ENCODE measurements at regions not wholly inside any gene's neighbourhood (a gene's known extent, or its start where the extent isn't known, plus 50 kb on each side); places are given as distances from the start of the nearest gene placed in this dataset.

DNA sequence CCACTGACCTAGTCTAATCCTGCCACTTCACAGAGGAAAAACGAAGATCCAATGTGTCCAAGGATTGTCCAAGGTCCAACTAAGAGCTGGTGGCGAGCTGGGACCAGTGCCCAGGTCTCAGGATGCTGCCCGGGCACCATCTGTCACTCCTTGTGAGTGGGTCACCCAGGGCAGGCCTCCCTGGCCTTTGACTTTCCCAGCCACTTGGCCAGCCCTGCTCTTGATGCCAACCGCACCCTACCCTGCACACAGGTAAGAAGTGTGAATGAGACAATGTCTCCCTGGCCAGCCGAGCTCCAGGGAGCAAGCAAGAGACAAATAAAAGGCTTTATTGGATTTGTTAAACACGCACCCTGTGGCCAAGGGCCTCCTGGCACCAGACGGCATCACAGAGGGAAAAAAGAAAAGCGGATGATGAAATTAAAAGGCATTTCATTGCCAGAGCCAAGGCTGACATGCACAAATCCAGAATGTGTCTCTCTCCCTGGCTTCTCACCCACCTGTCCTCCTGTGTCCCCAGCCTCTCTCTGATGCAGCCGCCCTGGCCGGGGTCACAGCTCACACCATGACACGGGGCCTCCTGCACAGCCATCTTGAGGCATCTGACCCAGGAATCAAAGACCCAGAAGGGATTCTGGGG is 72.8 kb downstream of the CAMK2N1 start:
- Histone ChIP-seq H3K9ac (ENCODE audit: low read length) (no peak overlapping the region), H3K4me2 (ENCODE audit: low read length) (no peak overlapping the region), H3K27me3 (ENCODE audit: insufficient read depth, low read depth, low read length) (no peaks in the 10 kb centered on the region), H3K9me3 (ENCODE audit: low read length) (no peaks in the 10 kb centered on the region), H3F3A (ENCODE audit: insufficient read depth, low read length, poor library complexity, severe bottlenecking) (no peaks in the 10 kb centered on the region), H3K79me2 (replicated peaks; ENCODE audit: insufficient read depth, low read length) (no peaks in the 10 kb centered on the region), H3K9me2 (ENCODE audit: insufficient read depth, low read length) (no peaks in the 10 kb centered on the region), H2AFZ (ENCODE audit: low read depth, low read length) (no peak overlapping the region), H3K4me3 (ENCODE audit: low read length) (no peak overlapping the region), H4K20me1 (ENCODE audit: insufficient read depth) (no peaks in the 10 kb centered on the region), H3K36me3 (ENCODE audit: insufficient read depth, low read length) (no peaks in the 10 kb centered on the region), H3K27ac (ENCODE audit: low read length) (no peak overlapping the region)
- TF ChIP-seq POLR2AphosphoS5 (IDR thresholded peaks at IDR 0.05) (no peak), REST (IDR thresholded peaks at IDR 0.05; ENCODE audit: borderline replicate concordance) (no peak), SMC3 (conservative IDR thresholded peaks at IDR 0.05; ENCODE audit: poor library complexity) (no peak), EP300 (conservative IDR thresholded peaks at IDR 0.05; ENCODE audit: poor library complexity, severe bottlenecking) (no peak), EZH2 (IDR thresholded peaks at IDR 0.05; ENCODE audit: borderline replicate concordance, insufficient read depth, low read length, poor library complexity, severe bottlenecking) (no peak), MXI1 (conservative IDR thresholded peaks at IDR 0.05; ENCODE audit: poor library complexity, severe bottlenecking) (no peak), TAF1 (IDR thresholded peaks at IDR 0.05; ENCODE audit: low read depth) (no peak), RAD21 (conservative IDR thresholded peaks at IDR 0.05) (no peak), CTCF (IDR thresholded peaks at IDR 0.05; ENCODE audit: poor library complexity, severe bottlenecking) (no peak)

- Histone ChIP-seq H2AFZ (ENCODE audit: low read depth, low read length) (peak overlapping the region; percentile 11), H3F3A (ENCODE audit: insufficient read depth, low read length, poor library complexity, severe bottlenecking) (no peaks in the 10 kb centered on the region), H3K9me3 (ENCODE audit: low read length) (no peaks in the 10 kb centered on the region), H3K36me3 (ENCODE audit: insufficient read depth, low read length) (no peaks in the 10 kb centered on the region), H3K79me2 (replicated peaks; ENCODE audit: insufficient read depth, low read length) (no peaks in the 10 kb centered on the region), H3K4me3 (ENCODE audit: low read length) (peak overlapping the region; percentile 37), H3K9me2 (ENCODE audit: insufficient read depth, low read length) (no peaks in the 10 kb centered on the region), H3K4me2 (ENCODE audit: low read length) (peak overlapping the region; percentile 54), H3K27ac (ENCODE audit: low read length) (peak overlapping the region; percentile 58), H4K20me1 (ENCODE audit: insufficient read depth) (no peaks in the 10 kb centered on the region), H3K9ac (ENCODE audit: low read length) (peak overlapping the region; percentile 18), H3K27me3 (ENCODE audit: insufficient read depth, low read depth, low read length) (no peaks in the 10 kb centered on the region)
- TF ChIP-seq RAD21 (conservative IDR thresholded peaks at IDR 0.05) (no peak), EZH2 (IDR thresholded peaks at IDR 0.05; ENCODE audit: borderline replicate concordance, insufficient read depth, low read length, poor library complexity, severe bottlenecking) (no peak), EP300 (conservative IDR thresholded peaks at IDR 0.05; ENCODE audit: poor library complexity, severe bottlenecking) (no peak), REST (IDR thresholded peaks at IDR 0.05; ENCODE audit: borderline replicate concordance) (no peak), CTCF (IDR thresholded peaks at IDR 0.05; ENCODE audit: poor library complexity, severe bottlenecking) (no peak), MXI1 (conservative IDR thresholded peaks at IDR 0.05; ENCODE audit: poor library complexity, severe bottlenecking) (no peak), POLR2AphosphoS5 (IDR thresholded peaks at IDR 0.05) (no peak), SMC3 (conservative IDR thresholded peaks at IDR 0.05; ENCODE audit: poor library complexity) (no peak), TAF1 (IDR thresholded peaks at IDR 0.05; ENCODE audit: low read depth) (no peak)
Observed at GRCh38 chr1:20411196-20411980, 74.6 kb downstream of the CAMK2N1 start.
